Liver (tissue), 3 donors: ENCODE measurements at regions not wholly inside any gene's neighbourhood (a gene's known extent, or its start where the extent isn't known, plus 50 kb on each side); places are given as distances from the start of the nearest gene placed in this dataset.

Experiments used
- TF ChIP-seq, protein P1 (sequence below): fragments of 150-350 bp; IDR thresholded peaks from 2 replicates; pipeline ENCODE4 v1.5.1; 2017; ENCODE audit warnings: improper control_type of control experiment, low read depth, low read length; ENCODE audit not compliant: missing input control
- TF ChIP-seq, protein P2 (sequence below): IDR thresholded peaks from 2 replicates; pipeline ENCODE4 v1.6.1; 2016; ENCODE audit warnings: antibody characterized with exemption
- TF ChIP-seq, protein P3 (sequence below): IDR thresholded peaks from 2 replicates; pipeline ENCODE4 v1.6.1; 2016; ENCODE audit warnings: antibody characterized with exemption
- donor health status: healthy.
- donor health status: healthy.

DNA sequence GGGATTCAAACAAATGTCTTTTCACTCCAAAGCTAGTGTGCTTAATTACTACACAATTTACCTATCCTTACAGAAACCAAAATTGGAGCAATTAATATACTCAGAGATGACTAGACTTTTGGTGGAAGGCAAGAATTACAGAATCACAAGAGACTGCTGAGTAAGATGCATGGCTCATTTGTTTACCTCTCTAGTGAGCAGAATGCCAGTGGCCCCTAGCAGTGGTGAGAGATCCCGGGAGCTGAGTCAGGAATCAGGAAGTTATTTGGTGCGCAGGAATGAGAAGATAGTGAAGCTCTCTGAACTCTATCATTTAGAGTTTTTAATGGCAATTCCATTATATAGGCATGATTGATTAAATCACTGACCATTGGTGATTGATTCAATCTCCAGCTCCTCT, 188.9 kb upstream of the SESN3 start:
- TF ChIP-seq, protein P1, sequence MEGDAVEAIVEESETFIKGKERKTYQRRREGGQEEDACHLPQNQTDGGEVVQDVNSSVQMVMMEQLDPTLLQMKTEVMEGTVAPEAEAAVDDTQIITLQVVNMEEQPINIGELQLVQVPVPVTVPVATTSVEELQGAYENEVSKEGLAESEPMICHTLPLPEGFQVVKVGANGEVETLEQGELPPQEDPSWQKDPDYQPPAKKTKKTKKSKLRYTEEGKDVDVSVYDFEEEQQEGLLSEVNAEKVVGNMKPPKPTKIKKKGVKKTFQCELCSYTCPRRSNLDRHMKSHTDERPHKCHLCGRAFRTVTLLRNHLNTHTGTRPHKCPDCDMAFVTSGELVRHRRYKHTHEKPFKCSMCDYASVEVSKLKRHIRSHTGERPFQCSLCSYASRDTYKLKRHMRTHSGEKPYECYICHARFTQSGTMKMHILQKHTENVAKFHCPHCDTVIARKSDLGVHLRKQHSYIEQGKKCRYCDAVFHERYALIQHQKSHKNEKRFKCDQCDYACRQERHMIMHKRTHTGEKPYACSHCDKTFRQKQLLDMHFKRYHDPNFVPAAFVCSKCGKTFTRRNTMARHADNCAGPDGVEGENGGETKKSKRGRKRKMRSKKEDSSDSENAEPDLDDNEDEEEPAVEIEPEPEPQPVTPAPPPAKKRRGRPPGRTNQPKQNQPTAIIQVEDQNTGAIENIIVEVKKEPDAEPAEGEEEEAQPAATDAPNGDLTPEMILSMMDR: no peak
- TF ChIP-seq, protein P2, sequence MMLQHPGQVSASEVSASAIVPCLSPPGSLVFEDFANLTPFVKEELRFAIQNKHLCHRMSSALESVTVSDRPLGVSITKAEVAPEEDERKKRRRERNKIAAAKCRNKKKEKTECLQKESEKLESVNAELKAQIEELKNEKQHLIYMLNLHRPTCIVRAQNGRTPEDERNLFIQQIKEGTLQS: no peak
- TF ChIP-seq, protein P3, sequence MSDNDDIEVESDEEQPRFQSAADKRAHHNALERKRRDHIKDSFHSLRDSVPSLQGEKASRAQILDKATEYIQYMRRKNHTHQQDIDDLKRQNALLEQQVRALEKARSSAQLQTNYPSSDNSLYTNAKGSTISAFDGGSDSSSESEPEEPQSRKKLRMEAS: no peak
